Adrenal gland (tissue), 9 donors: ENCODE measurements at regions not wholly inside any gene's neighbourhood (a gene's known extent, or its start where the extent isn't known, plus 50 kb on each side); places are given as distances from the start of the nearest gene placed in this dataset.

ENCODE experiments used
- DNase-seq, 7 donors: peaks; one replicate each; pipeline ENCODE4 v3.0.0-alpha.2; 2019 to 2020
- H3K27ac ChIP-seq, 5 donors: fragments of 200-600 bp; sonication (generic) in 4 of 5; 1 replicate in 3 of 5; 2 replicates in 2 of 5; pipeline versions ENCODE4 v1.5.1 to v1.8.0; 2016 to 2020; ENCODE audit warnings: mild to moderate bottlenecking in 1 of 5
- H3K27me3 ChIP-seq: fragments of 200-600 bp; 2 replicates; pipeline ENCODE4 v1.8.0; 2021
- H3K36me3 ChIP-seq, 2 donors: fragments of 200-600 bp; replicated peaks in 1 of 2; 1 replicate in 1 of 2; 2 replicates in 1 of 2; pipeline versions ENCODE4 v1.5.1 to v1.8.0; 2018 to 2022
- H3K4me1 ChIP-seq, 2 donors: fragments of 200-600 bp; replicated peaks in 1 of 2; 1 replicate in 1 of 2; 2 replicates in 1 of 2; pipeline versions ENCODE4 v1.5.1 to v1.8.0; 2018 to 2021
- H3K4me3 ChIP-seq, 4 donors: fragments of 200-600 bp; sonication (generic) in 3 of 4; one replicate each; pipeline ENCODE4 v1.5.1; 2016 to 2018
- H3K9me3 ChIP-seq, 3 donors: fragments of 200-600 bp; sonication (generic) in 1 of 3; replicated peaks in 1 of 3; 1 replicate in 2 of 3; 2 replicates in 1 of 3; pipeline versions ENCODE4 v1.5.1 to v1.8.0; 2016 to 2021
- POLR2A ChIP-seq, 2 donors: fragments of 450-650 bp; IDR thresholded peaks; one replicate each; pipeline ENCODE4 v1.6.1; 2017; ENCODE audit warnings: antibody characterized with exemption in 2 of 2, mild to moderate bottlenecking in 2 of 2, moderate library complexity in 1 of 2
- WGBS, 4 donors: extraction: QIAGEN DNeasy Blood & Tissue Kit in 2 of 4; methylation state at CpG; one replicate each; pipeline versions ENCODE4 v1.1.5 to v1.1.7; 2013 to 2017; 5-methylcytosine and 5-hydroxymethylcytosine counted together
- intact Hi-C, 2 donors: fragments of 100-400 bp; cut with DNase I; formaldehyde crosslinking; loops; one replicate each; pipeline versions ENCODE4 v1.14.1 to v1.15.0; 2022 to 2023
- TF ChIP-seq, protein P1 (sequence below), 6 experiments: fragments of 450-650 bp in 4 of 6; fragments of 200-600 bp in 2 of 6; sonication (generic) in 1 of 6; IDR thresholded peaks; 1 replicate in 5 of 6; 2 replicates in 1 of 6; pipeline versions ENCODE4 v1.5.1 to v1.8.0; 2016 to 2021; ENCODE audit warnings: antibody characterized with exemption in 6 of 6, mild to moderate bottlenecking in 2 of 6, moderate library complexity in 1 of 6
- donor health status: healthy with polysubstance abuse.
- donor health status: Bipolar disorder and iron deficiency.
- donor health status: DM: yes; HTN: yes; CAD: no.
- donor health status: DM: no; HTN: no; CAD: no.
- donor health status: DM: no; HTN: no; CAD: no.

DNA sequence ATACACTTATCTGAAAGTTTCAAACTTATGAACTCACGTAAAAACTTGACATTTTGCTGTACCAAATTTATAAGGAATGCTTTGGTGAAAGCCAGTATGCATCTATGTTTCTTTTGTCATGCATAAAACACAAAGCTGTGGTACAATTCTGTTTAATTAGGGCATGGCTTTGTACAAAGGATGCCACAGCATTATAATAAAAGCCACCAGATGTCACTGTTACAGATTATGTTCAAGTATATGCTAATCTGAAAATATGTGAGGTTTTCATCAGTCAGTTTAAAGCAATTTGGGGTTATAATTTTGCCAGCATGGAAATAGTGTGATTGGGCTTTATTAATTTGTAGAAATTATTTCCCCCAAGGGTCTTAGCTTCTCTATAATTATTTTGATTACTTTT lies 69.0 kb downstream of the ATOH1 start:
- Histone ChIP-seq H3K27me3 (no peaks in the 10 kb centered on the region), H3K36me3 (no peaks in the 10 kb centered on the region), H3K4me3 (no peak overlapping the region), H3K4me1 (no peaks in the 10 kb centered on the region), H3K27ac (no peak overlapping the region), H3K9me3 (no peaks in the 10 kb centered on the region)
- no peak for TF ChIP-seq POLR2A (IDR thresholded peaks at IDR 0.05)
- TF ChIP-seq, protein P1, sequence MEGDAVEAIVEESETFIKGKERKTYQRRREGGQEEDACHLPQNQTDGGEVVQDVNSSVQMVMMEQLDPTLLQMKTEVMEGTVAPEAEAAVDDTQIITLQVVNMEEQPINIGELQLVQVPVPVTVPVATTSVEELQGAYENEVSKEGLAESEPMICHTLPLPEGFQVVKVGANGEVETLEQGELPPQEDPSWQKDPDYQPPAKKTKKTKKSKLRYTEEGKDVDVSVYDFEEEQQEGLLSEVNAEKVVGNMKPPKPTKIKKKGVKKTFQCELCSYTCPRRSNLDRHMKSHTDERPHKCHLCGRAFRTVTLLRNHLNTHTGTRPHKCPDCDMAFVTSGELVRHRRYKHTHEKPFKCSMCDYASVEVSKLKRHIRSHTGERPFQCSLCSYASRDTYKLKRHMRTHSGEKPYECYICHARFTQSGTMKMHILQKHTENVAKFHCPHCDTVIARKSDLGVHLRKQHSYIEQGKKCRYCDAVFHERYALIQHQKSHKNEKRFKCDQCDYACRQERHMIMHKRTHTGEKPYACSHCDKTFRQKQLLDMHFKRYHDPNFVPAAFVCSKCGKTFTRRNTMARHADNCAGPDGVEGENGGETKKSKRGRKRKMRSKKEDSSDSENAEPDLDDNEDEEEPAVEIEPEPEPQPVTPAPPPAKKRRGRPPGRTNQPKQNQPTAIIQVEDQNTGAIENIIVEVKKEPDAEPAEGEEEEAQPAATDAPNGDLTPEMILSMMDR (IDR thresholded peaks at IDR 0.05) = peak in 2 of 6 experiments; percentile 7 to 27
- WGBS, 4 donors = 32 to 39% (median 34%) methylated on average over 1 of the region's 1 CpG
- intact Hi-C loops = no loop called here
- DNase-seq = no peak

DNA sequence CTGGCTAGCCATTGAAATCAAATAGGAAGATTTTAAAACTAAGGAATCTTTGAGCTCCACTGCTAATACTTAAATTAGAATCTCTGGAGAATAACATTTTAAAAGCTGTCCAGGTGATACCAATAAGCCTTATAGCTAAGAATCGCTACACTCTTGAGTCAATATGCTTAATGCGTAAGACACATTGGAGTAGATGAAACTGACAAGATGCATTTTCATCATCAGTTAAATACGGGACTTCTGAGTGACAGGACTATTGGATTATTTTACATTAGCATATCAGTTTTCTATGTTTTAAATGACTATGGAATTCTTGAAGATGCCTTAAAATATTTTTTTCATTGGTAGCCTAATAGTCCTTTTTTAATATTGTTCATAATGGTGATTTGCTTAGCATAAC lies 80.2 kb downstream of the ATOH1 start:
- Histone ChIP-seq H3K36me3 (no peaks in the 10 kb centered on the region), H3K27ac (no peak overlapping the region), H3K9me3 (no peaks in the 10 kb centered on the region), H3K4me3 (no peak overlapping the region), H3K27me3 (no peaks in the 10 kb centered on the region), H3K4me1 (no peaks in the 10 kb centered on the region)
- TF ChIP-seq, protein P1 (IDR thresholded peaks at IDR 0.05) = no peak
- TF ChIP-seq POLR2A (IDR thresholded peaks at IDR 0.05) = no peak
- WGBS, 4 donors = 60 to 88% (median 82%) methylated on average over 3 of the region's 3 CpGs
- intact Hi-C loops = no loop called here
- no peak for DNase-seq

DNA sequence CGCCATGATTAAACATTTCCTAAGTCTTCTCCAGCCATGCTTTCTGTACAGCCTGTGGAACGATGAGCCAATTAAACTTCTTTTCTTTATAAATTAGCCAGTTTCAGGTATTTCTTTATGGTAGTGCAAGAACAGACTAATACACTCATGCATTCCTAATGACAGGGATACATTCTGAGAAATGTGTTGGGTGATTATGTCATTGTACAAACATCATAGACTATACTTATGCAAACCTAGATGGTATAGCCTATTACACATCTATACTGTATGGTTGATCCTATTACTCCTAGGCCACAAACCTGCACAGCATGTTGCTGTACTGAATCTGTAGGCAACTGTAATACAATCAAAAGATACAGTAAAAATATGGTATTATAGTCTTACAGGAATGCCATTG lies 83.1 kb downstream of the ATOH1 start:
- no peaks in the 10 kb centered on the region for H3K9me3 ChIP-seq
- H3K27me3 ChIP-seq = no peaks in the 10 kb centered on the region
- H3K4me1 ChIP-seq = no peaks in the 10 kb centered on the region
- no peak overlapping the region for H3K27ac ChIP-seq
- H3K36me3 ChIP-seq = no peaks in the 10 kb centered on the region
- 86 to 94% (median 90%) methylated on average over 2 of the region's 2 CpGs for WGBS, 4 donors
- no peak for DNase-seq
- no peak overlapping the region for H3K4me3 ChIP-seq
- TF ChIP-seq, protein P1 (IDR thresholded peaks at IDR 0.05) = no peak
- no peak for TF ChIP-seq POLR2A (IDR thresholded peaks at IDR 0.05)
- intact Hi-C loops = no loop called here

DNA sequence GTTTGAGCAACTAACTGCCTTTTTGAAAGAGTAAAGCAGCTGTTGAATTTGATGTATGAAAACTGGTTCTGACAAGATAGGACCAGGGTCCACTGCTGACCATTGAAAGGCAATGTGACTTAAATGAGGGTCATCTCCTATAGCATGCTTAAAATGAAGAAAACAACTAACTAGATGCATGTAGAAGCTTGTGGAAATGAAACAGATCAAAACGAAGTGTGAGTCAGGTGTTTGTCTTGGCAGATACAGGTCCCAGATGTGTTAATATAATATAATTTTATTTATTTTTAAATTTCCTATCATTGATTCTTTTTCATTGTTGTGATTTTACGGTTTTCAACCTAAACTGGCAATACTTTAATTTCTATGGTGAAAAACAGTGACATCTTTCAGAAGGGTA lies 83.6 kb downstream of the ATOH1 start:
- no peaks in the 10 kb centered on the region for H3K36me3 ChIP-seq
- no peak for TF ChIP-seq POLR2A (IDR thresholded peaks at IDR 0.05)
- TF ChIP-seq, protein P1 (IDR thresholded peaks at IDR 0.05) = no peak
- H3K27me3 ChIP-seq = no peaks in the 10 kb centered on the region
- no peak overlapping the region for H3K27ac ChIP-seq
- 64 to 72% (median 72%) methylated on average over 2 of the region's 2 CpGs for WGBS, 4 donors
- H3K9me3 ChIP-seq = no peaks in the 10 kb centered on the region
- no peak for DNase-seq
- intact Hi-C loops = no loop called here
- no peak overlapping the region for H3K4me3 ChIP-seq
- no peaks in the 10 kb centered on the region for H3K4me1 ChIP-seq
